Keratinocyte (primary cell): ENCODE measurements at regions not wholly inside any gene's neighbourhood (a gene's known extent, or its start where the extent isn't known, plus 50 kb on each side); places are given as distances from the start of the nearest gene placed in this dataset.

Experiments
- DNase-seq: peaks from one replicate; pipeline ENCODE4 v3.0.0-alpha.2; 2011; ENCODE audit warnings: low read depth, missing footprints, low spot score
- FAIRE-seq: peaks from 2 replicates; lab custom pipeline; 2011; peaks lifted over from hg19 to GRCh38; lab: Jason Lieb, UNC
- H2AFZ ChIP-seq: 2 replicates; pipeline ENCODE4 v1.6.0; 2012; ENCODE audit warnings: low read length, control low read depth, inconsistent platforms; ENCODE audit not compliant: control insufficient read depth
- H3K27ac ChIP-seq: 2 replicates; pipeline ENCODE4 v1.5.1; 2011; ENCODE audit warnings: low read length; ENCODE audit not compliant: control insufficient read depth, insufficient read depth
- H3K27me3 ChIP-seq: 3 replicates; pipeline ENCODE4 v1.6.0; 2011; ENCODE audit warnings: low read length; ENCODE audit not compliant: control insufficient read depth, insufficient read depth; ENCODE audit errors: extremely low read depth
- H3K36me3 ChIP-seq, 2 experiments: 2 replicates in 1 of 2; 3 replicates in 1 of 2; pipeline ENCODE4 v1.5.1; 2011; ENCODE audit warnings: low read length in 2 of 2, mild to moderate bottlenecking in 1 of 2; ENCODE audit not compliant: control insufficient read depth in 2 of 2, insufficient read depth in 2 of 2; ENCODE audit errors: extremely low read depth in 1 of 2
- H3K4me1 ChIP-seq: 3 replicates; pipeline ENCODE4 v1.5.1; 2011; ENCODE audit warnings: low read length; ENCODE audit not compliant: control insufficient read depth, insufficient read depth; ENCODE audit errors: extremely low read depth
- H3K4me2 ChIP-seq: 3 replicates; pipeline ENCODE4 v1.6.0; 2011; ENCODE audit warnings: low read depth, low read length; ENCODE audit not compliant: control insufficient read depth, insufficient read depth; ENCODE audit errors: extremely low read depth
- H3K4me3 ChIP-seq, 3 experiments: fragments of 200-600 bp in 1 of 3; sonication (generic) in 1 of 3; 2 replicates in 2 of 3; 3 replicates in 1 of 3; pipeline ENCODE4 v1.5.1; 2011 to 2016; ENCODE audit warnings: low read length in 3 of 3, mild to moderate bottlenecking in 3 of 3, control low read depth in 2 of 3, inconsistent platforms in 1 of 3, low read depth in 1 of 3, mixed read lengths in 1 of 3, mixed run types in 1 of 3, moderate library complexity in 1 of 3; ENCODE audit not compliant: control insufficient read depth in 2 of 3, insufficient read depth in 2 of 3; ENCODE audit errors: extremely low read depth in 1 of 3
- H3K79me2 ChIP-seq: 2 replicates; pipeline ENCODE4 v1.6.0; 2012; ENCODE audit warnings: low read length; ENCODE audit not compliant: control insufficient read depth, insufficient read depth
- H3K9ac ChIP-seq: 3 replicates; pipeline ENCODE4 v1.6.0; 2011; ENCODE audit warnings: low read length; ENCODE audit not compliant: control insufficient read depth, insufficient read depth; ENCODE audit errors: extremely low read depth
- H3K9me1 ChIP-seq: 3 replicates; pipeline ENCODE4 v1.6.0; 2011; ENCODE audit warnings: low read length; ENCODE audit not compliant: control insufficient read depth, insufficient read depth; ENCODE audit errors: extremely low read depth
- H3K9me3 ChIP-seq: 2 replicates; pipeline ENCODE4 v1.5.1; 2012; ENCODE audit warnings: low read depth, low read length; ENCODE audit not compliant: control insufficient read depth
- H4K20me1 ChIP-seq: 3 replicates; pipeline ENCODE4 v1.6.0; 2011; ENCODE audit warnings: low read length; ENCODE audit not compliant: control insufficient read depth, insufficient read depth; ENCODE audit errors: extremely low read depth
- CTCF ChIP-seq, 3 experiments: IDR thresholded peaks in 1 of 3; conservative IDR thresholded peaks in 1 of 3; optimal IDR thresholded peaks in 1 of 3; 2 replicates in 2 of 3; 3 replicates in 1 of 3; pipeline versions ENCODE3 to v1.5.1; 2011; ENCODE audit warnings: low read length in 3 of 3, mild to moderate bottlenecking in 3 of 3, moderate library complexity in 2 of 3, control low read depth in 1 of 3, inconsistent platforms in 1 of 3; ENCODE audit not compliant: insufficient read depth in 2 of 3; ENCODE audit errors: extremely low read depth in 1 of 3
- EZH2 ChIP-seq: IDR thresholded peaks from one replicate; pipeline ENCODE4 v1.6.1; 2012; ENCODE audit warnings: inconsistent platforms, mild to moderate bottlenecking, low read length, moderate library complexity
- dilution Hi-C: fragments of 300-500 bp; cut with MboI; formaldehyde crosslinking; loops from one replicate; pipeline ENCODE4 v1.7.0; 2020; ENCODE audit warnings: low sequenced_read_pairs; ENCODE audit not compliant: extremely low pct_ligation_motif_present

- Histone ChIP-seq H4K20me1 (no peaks in the 10 kb centered on the region), H3K27ac (no peak overlapping the region), H3K4me2 (no peak overlapping the region), H3K4me1 (no peaks in the 10 kb centered on the region), H3K27me3 (no peaks in the 10 kb centered on the region), H3K9me3 (no peaks in the 10 kb centered on the region), H3K9me1 (no peaks in the 10 kb centered on the region), H2AFZ (no peak overlapping the region), H3K36me3 (no peaks in the 10 kb centered on the region), H3K4me3 (no peak overlapping the region), H3K9ac (no peak overlapping the region), H3K79me2 (no peaks in the 10 kb centered on the region)
- DNase-seq = no peak
- no peak for TF ChIP-seq EZH2
- no peak for TF ChIP-seq CTCF (optimal IDR thresholded peaks at IDR 0.05 in 1 of 3, IDR thresholded peaks at IDR 0.05 in 1 of 3, conservative IDR thresholded peaks at IDR 0.05 in 1 of 3; ENCODE audit: extremely low read depth in 1 of 3, insufficient read depth in 2 of 3, low read length in 3 of 3)
- no peak for FAIRE-seq
- dilution Hi-C loops = no loop called here
Measured at GRCh38 chr18:76177160-76177559, 317.9 kb downstream of the ZNF516 start.

GRCh38 chr18:76174451-76174850 lies 320.6 kb downstream of the ZNF516 start:
- TF ChIP-seq CTCF (optimal IDR thresholded peaks at IDR 0.05 in 1 of 3, IDR thresholded peaks at IDR 0.05 in 1 of 3, conservative IDR thresholded peaks at IDR 0.05 in 1 of 3; ENCODE audit: extremely low read depth in 1 of 3, insufficient read depth in 2 of 3, low read length in 3 of 3) (no peak), EZH2 (no peak)
- no peak for DNase-seq
- H3K27ac ChIP-seq = no peak overlapping the region
- dilution Hi-C loops = no loop called here
- no peaks in the 10 kb centered on the region for H4K20me1 ChIP-seq
- H3K27me3 ChIP-seq = no peaks in the 10 kb centered on the region
- H2AFZ ChIP-seq = no peak overlapping the region
- H3K9ac ChIP-seq = no peak overlapping the region
- H3K9me3 ChIP-seq = no peaks in the 10 kb centered on the region
- no peak overlapping the region for H3K4me2 ChIP-seq
- H3K79me2 ChIP-seq = no peaks in the 10 kb centered on the region
- FAIRE-seq = no peak
- H3K4me1 ChIP-seq = no peaks in the 10 kb centered on the region
- no peaks in the 10 kb centered on the region for H3K36me3 ChIP-seq
- no peak overlapping the region for H3K4me3 ChIP-seq
- H3K9me1 ChIP-seq = no peaks in the 10 kb centered on the region
